Esophagus muscularis mucosa (tissue), 4 donors: ENCODE measurements at regions not wholly inside any gene's neighbourhood (a gene's known extent, or its start where the extent isn't known, plus 50 kb on each side); places are given as distances from the start of the nearest gene placed in this dataset.

Source experiments
- DNase-seq: peaks from one replicate; pipeline ENCODE4 v3.0.0-alpha.2; 2017; ENCODE audit errors: extremely low spot score
- H3K27ac ChIP-seq, 4 donors: fragments of 200-600 bp; sonication (generic); replicated peaks in 1 of 4; 1 replicate in 3 of 4; 2 replicates in 1 of 4; pipeline ENCODE4 v1.5.1; 2016 to 2019; ENCODE audit warnings: mild to moderate bottlenecking in 1 of 4
- H3K27me3 ChIP-seq, 4 donors: fragments of 200-600 bp; sonication (generic); one replicate each; pipeline versions ENCODE4 v1.5.1 to v1.6.0; 2016 to 2019
- H3K36me3 ChIP-seq, 4 donors: fragments of 200-600 bp; sonication (generic); one replicate each; pipeline ENCODE4 v1.5.1; 2016 to 2019
- H3K4me1 ChIP-seq, 4 donors: fragments of 200-600 bp; sonication (generic); one replicate each; pipeline ENCODE4 v1.5.1; 2016 to 2019
- H3K4me3 ChIP-seq, 4 donors: fragments of 200-600 bp; sonication (generic); 1 replicate in 2 of 4; 2 replicates in 2 of 4; pipeline ENCODE4 v1.5.1; 2016 to 2019; ENCODE audit warnings: mild to moderate bottlenecking in 4 of 4, moderate library complexity in 1 of 4
- H3K9me3 ChIP-seq, 4 donors: fragments of 200-600 bp; sonication (generic); 1 replicate in 3 of 4; 2 replicates in 1 of 4; pipeline ENCODE4 v1.5.1; 2016 to 2019
- CTCF ChIP-seq, 3 experiments: fragments of 200-600 bp in 2 of 3; fragments of 450-650 bp in 1 of 3; sonication (generic) in 2 of 3; IDR thresholded peaks; one replicate each; pipeline ENCODE4 v1.5.1; 2017 to 2019; ENCODE audit warnings: antibody characterized with exemption in 3 of 3, mild to moderate bottlenecking in 2 of 3, moderate library complexity in 1 of 3
- EP300 ChIP-seq: sonication (generic); formaldehyde crosslinking; IDR thresholded peaks from one replicate; pipeline ENCODE4 v1.6.1; 2017; ENCODE audit warnings: antibody characterized with exemption
- POLR2A ChIP-seq: fragments of 450-650 bp; IDR thresholded peaks from one replicate; pipeline ENCODE4 v1.6.1; 2017; ENCODE audit warnings: antibody characterized with exemption, moderate library complexity, mild to moderate bottlenecking, low read depth
- POLR2AphosphoS5 ChIP-seq, 2 donors: sonication (generic); formaldehyde crosslinking; IDR thresholded peaks; one replicate each; pipeline ENCODE4 v1.6.1; 2017; ENCODE audit warnings: antibody characterized with exemption in 2 of 2
- WGBS: methylation state at CpG from one replicate; pipeline ENCODE4 v1.1.5; 2018; 5-methylcytosine and 5-hydroxymethylcytosine counted together
- intact Hi-C: fragments of 100-400 bp; cut with DNase I; formaldehyde crosslinking; loops from one replicate; pipeline ENCODE4 v1.15.1; 2023

- DNase-seq: no peak
- no peak for TF ChIP-seq EP300
- TF ChIP-seq POLR2A: no peak
- no peak for TF ChIP-seq CTCF (IDR thresholded peaks at IDR 0.05)
- H3K27ac ChIP-seq: no peak overlapping the region
- no peaks in the 10 kb centered on the region for H3K27me3 ChIP-seq
- no peaks in the 10 kb centered on the region for H3K36me3 ChIP-seq
- WGBS: 67% methylated on average over 3 of the region's 3 CpGs
- H3K4me3 ChIP-seq: no peak overlapping the region
- no peaks in the 10 kb centered on the region for H3K9me3 ChIP-seq
- H3K4me1 ChIP-seq: no peaks in the 10 kb centered on the region
- intact Hi-C loops: no loop called here
These were observed 324.0 kb upstream of the NEGR1 start for GRCh38 chr1:72606216-72606810.

DNA sequence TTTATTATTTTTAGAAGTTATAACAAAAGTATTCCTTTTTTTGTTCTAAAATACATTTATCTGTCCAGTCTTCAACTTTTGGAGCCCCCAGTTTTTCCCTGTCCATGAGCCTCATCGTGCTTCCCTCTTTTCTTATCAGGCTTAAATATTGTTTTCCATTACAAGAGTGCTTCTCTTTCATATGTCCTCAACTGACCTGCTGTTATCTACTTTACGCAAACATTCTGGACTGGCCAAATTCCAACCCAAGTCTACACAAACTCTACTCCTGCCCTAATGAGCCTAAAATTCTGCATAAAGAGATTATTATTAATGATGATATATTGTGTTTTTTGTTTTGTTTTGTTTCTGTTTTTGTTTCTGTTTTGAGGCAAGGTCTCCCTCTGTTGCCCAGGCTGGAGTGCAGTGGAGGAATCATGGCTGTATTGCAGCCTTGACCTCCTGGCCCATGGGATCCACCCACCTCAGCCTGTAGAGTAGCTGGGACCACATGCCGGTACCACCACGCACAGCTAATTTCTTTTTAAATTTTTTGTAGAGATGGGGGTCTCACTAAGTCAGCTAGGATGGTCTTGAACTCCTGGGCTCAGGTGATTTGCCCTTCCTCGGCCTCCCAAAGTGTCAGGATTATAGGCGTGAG, 318.8 kb upstream of the NEGR1 start:
- TF ChIP-seq CTCF (IDR thresholded peaks at IDR 0.05) (no peak), POLR2A (no peak), POLR2AphosphoS5 (IDR thresholded peaks at IDR 0.05) (no peak), EP300 (no peak)
- H3K27ac ChIP-seq: no peak overlapping the region
- no peaks in the 10 kb centered on the region for H3K9me3 ChIP-seq
- H3K27me3 ChIP-seq: no peaks in the 10 kb centered on the region
- 85% methylated on average over 6 of the region's 6 CpGs for WGBS
- DNase-seq: no peak
- H3K36me3 ChIP-seq: no peaks in the 10 kb centered on the region
- no peaks in the 10 kb centered on the region for H3K4me1 ChIP-seq
- no peak overlapping the region for H3K4me3 ChIP-seq
- intact Hi-C loops: no loop called here

DNA sequence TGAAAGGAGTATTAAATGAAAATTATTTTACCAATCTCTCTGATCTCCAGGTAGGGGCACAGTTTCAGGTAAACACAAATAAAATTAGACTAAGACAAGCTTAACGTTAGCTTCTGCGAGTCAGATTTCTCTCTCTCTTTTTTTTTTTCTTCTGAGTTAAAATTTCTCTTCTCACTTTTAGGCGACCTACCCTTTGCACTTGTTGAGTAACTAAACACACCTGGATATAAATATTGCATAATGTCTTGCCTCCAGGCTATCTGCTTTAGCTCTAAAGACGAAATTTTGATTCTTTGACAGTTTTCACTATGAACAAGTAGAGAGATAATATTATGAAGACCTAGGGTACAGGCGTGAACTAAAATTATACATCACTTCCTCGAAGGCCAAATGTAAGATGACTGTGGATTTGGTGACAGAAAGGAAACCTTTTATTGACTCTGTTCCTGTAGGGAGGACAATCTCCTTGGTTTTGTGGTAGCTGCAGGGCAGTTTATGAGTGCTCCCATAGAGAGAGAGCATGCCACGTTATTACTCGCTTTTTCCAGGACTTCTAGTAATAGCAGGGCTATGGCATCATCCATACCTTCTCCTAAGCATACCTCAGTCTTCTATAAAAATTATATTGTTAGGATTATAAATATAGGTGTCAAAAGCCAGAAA, 303.8 kb upstream of the NEGR1 start:
- Histone ChIP-seq H3K4me1 (no peaks in the 10 kb centered on the region), H3K27me3 (no peaks in the 10 kb centered on the region), H3K27ac (no peak overlapping the region), H3K36me3 (no peaks in the 10 kb centered on the region), H3K9me3 (no peaks in the 10 kb centered on the region), H3K4me3 (no peak overlapping the region)
- no peak for DNase-seq
- intact Hi-C loops: no loop called here
- WGBS: 91% methylated on average over 8 of the region's 8 CpGs
- no peak for TF ChIP-seq EP300
- TF ChIP-seq POLR2A: no peak
- TF ChIP-seq POLR2AphosphoS5 (IDR thresholded peaks at IDR 0.05): no peak
- TF ChIP-seq CTCF (IDR thresholded peaks at IDR 0.05): no peak

DNA sequence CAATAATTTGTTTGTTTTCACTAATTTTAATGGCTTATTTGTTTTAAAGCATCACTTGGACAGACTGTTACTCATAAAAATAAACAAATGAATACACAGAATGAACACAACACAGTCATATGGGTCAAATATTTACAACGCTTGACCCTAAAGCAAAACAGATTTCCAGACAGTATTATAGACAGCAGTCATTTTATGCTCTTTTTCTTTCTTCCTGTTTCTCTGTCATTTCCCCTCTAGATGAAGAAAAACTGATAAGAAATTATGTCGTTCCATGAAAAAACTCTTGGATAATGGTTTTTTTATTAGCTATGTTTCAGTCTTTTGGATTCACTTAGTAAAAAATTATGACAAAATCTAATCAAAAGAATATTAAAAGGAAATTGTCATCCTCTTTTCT, 297.3 kb upstream of the NEGR1 start:
- H3K36me3 ChIP-seq: no peaks in the 10 kb centered on the region
- H3K4me3 ChIP-seq: no peak overlapping the region
- no peaks in the 10 kb centered on the region for H3K4me1 ChIP-seq
- TF ChIP-seq POLR2AphosphoS5 (IDR thresholded peaks at IDR 0.05) (no peak), CTCF (IDR thresholded peaks at IDR 0.05) (no peak), EP300 (no peak), POLR2A (no peak)
- DNase-seq: no peak
- H3K27me3 ChIP-seq: no peaks in the 10 kb centered on the region
- no peaks in the 10 kb centered on the region for H3K9me3 ChIP-seq
- WGBS: 63% methylated on average over 2 of the region's 2 CpGs
- intact Hi-C loops: no loop called here
- H3K27ac ChIP-seq: no peak overlapping the region
